Natural killer cell treated with Interleukin-12 subunit alpha and Interleukin-12 subunit beta and Interleukin-15 and Interleukin-18, amount 100 ng/mL, for 72 hours (primary cell): ENCODE measurements at regions not wholly inside any gene's neighbourhood (a gene's known extent, or its start where the extent isn't known, plus 50 kb on each side); places are given as distances from the start of the nearest gene placed in this dataset.
A peak's percentile ranks its signal among the peaks of the same experiment; 100 is the strongest.

Experiments
- ATAC-seq, 2 donors: fragments of 150-1000 bp; cut with Tn5 transposase in 1 of 2; sonication (Bioruptor Pico), chemical (Tn5 transposase) in 1 of 2; 2 replicates each; pipeline ENCODE4 v1.10.0; 2021
- DNase-seq: peaks from one replicate; pipeline ENCODE4 v3.0.0; 2022; ENCODE audit warnings: low spot score
- H3K27ac Mint-ChIP-seq, 2 donors: 1 replicate in 1 of 2; 2 replicates in 1 of 2; pipeline ENCODE4 v1.8.0; 2022; ENCODE audit warnings: mixed read lengths in 2 of 2, mild to moderate bottlenecking in 1 of 2, moderate library complexity in 1 of 2
- H3K27me3 Mint-ChIP-seq, 2 donors: 1 replicate in 1 of 2; 2 replicates in 1 of 2; pipeline ENCODE4 v1.8.0; 2022; ENCODE audit warnings: mixed read lengths in 2 of 2
- H3K36me3 Mint-ChIP-seq: one replicate; pipeline ENCODE4 v1.8.0; 2022; ENCODE audit warnings: mixed read lengths
- H3K4me1 Mint-ChIP-seq, 2 donors: 1 replicate in 1 of 2; 2 replicates in 1 of 2; pipeline ENCODE4 v1.8.0; 2022; ENCODE audit warnings: low read depth in 2 of 2, mixed read lengths in 2 of 2, mild to moderate bottlenecking in 1 of 2
- H3K4me3 Mint-ChIP-seq: one replicate; pipeline ENCODE4 v1.8.0; 2022; ENCODE audit warnings: mixed read lengths
- H3K9me3 Mint-ChIP-seq: 2 replicates; pipeline ENCODE4 v1.8.0; 2022; ENCODE audit warnings: mixed read lengths

DNA sequence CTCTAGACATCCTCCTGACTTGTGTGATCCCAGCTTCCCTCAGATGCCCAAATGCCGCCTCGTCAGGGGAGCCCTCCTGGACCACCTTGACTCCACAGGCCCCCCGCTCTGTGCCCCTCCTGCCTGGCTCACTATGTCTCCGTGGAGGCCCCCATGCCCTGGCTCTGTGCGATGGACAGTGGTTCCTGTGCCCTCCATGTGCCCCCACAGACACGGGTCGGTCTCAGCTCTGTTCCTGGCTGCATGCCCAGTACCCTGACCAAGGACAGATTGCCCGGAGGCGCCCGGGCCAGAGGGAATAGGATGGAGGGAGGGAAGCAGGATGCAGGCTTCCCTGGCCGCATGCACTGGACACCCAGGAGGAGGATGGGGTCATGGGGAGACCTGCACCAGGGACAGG is 1274.6 kb downstream of the BRD1 start:
- Mint-ChIP-seq H3K27ac (no peak overlapping the region), H3K9me3 (no peaks in the 10 kb centered on the region), H3K36me3 (no peaks in the 10 kb centered on the region), H3K4me3 (no peak overlapping the region), H3K27me3 (no peaks in the 10 kb centered on the region), H3K4me1 (no peaks in the 10 kb centered on the region)
- DNase-seq (no peak), ATAC-seq (peak in 1 of 2 donors; percentile 11)

DNA sequence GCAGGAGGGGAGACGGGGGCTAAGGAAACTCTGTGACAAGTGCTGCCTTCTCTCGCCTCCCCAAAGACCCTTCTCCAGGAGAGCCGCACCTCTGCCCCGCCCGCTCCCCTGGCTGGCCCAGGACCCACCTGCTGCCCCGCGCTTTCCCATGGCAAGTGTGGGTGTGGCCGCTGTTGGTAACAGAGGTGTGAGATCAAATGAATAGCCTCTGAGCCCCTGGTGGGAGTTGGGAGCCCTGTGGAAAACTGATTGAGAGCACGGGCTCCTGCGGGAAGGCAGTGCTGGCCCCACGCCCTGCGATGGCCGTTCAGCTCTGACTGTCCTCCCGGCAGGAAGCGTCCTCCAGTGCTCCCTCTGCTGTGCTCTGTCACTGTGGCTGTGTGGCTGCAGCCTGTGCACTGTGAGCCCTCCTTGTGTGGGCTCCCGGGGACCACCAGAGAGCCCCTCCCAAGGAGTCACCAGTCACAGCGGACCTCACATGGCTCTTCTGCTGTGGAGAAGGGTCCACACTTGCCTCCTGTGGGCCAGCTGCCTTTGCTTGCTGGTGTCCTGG is 1275.9 kb downstream of the BRD1 start:
- Mint-ChIP-seq H3K36me3 (no peaks in the 10 kb centered on the region), H3K4me1 (no peaks in the 10 kb centered on the region), H3K27ac (no peak overlapping the region)

DNA sequence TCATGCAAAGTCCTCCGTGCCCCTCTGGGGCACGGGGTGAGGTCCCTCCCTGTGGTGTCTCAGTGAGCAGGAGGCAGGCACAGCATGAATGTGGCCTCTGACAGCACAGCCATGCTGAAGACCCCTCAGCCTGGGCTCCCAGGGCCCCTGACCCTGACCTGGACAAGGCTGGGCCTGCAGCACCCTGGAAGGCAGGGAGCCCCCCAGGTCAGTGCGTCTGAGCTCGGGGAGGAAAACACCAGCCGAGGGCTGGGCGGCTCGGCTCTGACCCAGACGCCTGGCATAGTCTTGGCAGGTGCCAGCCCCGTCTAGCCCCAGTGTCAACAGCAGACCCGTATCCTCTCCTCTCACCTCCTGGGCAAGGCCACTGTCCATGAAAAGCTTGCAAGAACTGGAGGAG is 1276.6 kb downstream of the BRD1 start:
- H3K36me3 Mint-ChIP-seq = no peaks in the 10 kb centered on the region
- no peaks in the 10 kb centered on the region for H3K9me3 Mint-ChIP-seq
- DNase-seq = no peak
- ATAC-seq = peak in 1 of 2 donors; percentile 17
- no peak overlapping the region for H3K4me3 Mint-ChIP-seq
- no peaks in the 10 kb centered on the region for H3K27me3 Mint-ChIP-seq
- no peak overlapping the region for H3K27ac Mint-ChIP-seq
- H3K4me1 Mint-ChIP-seq = no peaks in the 10 kb centered on the region

More for the DNA sequence above, 1275.9 kb downstream of the BRD1 start:
- ATAC-seq (no peak), DNase-seq (no peak)
- no peak overlapping the region for H3K4me3 Mint-ChIP-seq
- no peaks in the 10 kb centered on the region for H3K9me3 Mint-ChIP-seq
- no peaks in the 10 kb centered on the region for H3K27me3 Mint-ChIP-seq

DNA sequence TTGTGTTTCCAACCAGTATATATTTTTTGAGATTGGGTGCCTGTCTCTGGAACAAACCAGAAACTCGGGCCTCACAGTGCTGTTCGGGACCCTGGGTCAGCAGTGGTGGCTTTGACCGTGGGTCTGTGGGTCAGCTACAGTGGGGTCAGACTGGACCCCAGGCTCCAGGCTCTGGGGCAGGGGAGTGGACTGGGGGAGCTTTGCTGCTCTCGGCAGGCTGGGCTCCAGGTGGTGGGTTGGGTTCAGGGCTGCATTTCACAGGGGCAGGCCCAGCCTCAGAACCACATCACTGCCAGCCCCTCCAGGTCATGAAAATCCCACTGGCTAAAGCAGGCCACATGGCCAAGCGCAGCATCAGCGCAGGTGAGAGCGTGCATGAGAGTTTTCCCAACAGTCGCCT is 1279.3 kb downstream of the BRD1 start:
- H3K4me3 Mint-ChIP-seq = no peak overlapping the region

DNA sequence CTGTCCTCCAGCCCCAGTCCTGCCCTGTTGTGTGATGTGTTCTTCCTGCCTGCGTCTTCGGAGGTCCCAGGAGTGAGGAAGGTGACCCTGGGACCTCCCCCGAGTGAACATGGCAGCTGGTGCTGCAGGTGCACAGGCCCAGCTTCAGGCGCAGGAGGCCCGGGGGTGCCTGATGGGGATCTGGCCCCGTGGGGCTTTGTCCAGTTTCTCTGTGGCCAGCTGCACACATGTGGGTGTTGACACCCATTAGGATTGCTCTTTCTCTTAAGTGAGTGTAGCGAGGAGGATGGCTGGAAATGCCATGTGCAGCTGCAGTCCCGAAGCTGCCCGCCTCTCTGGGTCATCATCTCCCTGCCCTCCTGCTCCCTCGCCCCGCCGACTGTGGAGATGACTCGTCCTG is 1279.7 kb downstream of the BRD1 start:
- ATAC-seq = no peak
- Mint-ChIP-seq H3K4me1 (no peaks in the 10 kb centered on the region), H3K27ac (no peak overlapping the region), H3K4me3 (no peak overlapping the region), H3K27me3 (no peaks in the 10 kb centered on the region), H3K36me3 (no peaks in the 10 kb centered on the region), H3K9me3 (no peaks in the 10 kb centered on the region)
- DNase-seq = no peak

More for the DNA sequence above, 1279.3 kb downstream of the BRD1 start:
- Mint-ChIP-seq H3K27me3 (no peaks in the 10 kb centered on the region), H3K36me3 (no peaks in the 10 kb centered on the region), H3K4me1 (no peaks in the 10 kb centered on the region), H3K27ac (no peak overlapping the region), H3K9me3 (no peaks in the 10 kb centered on the region)
- DNase-seq (no peak), ATAC-seq (no peak)

DNA sequence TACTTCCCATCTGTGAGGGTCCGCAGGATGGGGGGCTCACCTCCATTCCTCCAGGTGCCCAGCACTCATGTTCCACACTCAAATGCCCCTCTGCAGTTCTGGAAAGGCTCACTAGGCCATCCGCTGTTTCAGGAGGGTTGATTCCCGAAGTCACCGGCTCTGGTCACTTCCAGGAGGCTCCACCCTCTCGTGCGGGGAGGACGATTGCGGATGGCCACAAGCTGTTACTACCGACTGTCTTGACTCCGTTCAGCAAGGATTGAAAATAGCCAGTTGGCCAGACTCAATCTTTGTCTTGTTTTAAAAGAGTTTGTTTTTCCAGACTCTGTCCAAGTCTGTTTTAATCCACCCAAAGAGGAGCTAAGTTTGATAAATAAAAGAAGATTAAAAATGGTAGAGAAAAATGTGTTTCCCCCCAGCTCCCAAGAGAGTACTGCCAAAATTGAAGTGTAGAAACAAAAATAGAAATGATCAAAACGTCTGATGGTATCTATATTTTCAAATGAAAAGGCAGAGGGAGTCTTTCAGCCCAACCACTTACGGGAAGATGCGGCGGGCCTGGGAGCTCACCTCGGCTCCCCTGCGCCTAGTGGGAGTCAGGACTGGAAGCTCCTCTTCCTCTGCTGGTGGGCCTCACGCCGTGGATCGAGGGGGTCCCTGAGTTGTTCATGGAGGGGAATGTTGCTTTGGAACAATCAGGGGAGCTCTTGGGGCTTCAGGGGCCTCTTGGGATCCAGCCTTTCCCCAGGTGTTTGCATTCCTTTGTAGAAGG is 1280.8 kb downstream of the BRD1 start:
- no peak overlapping the region for H3K27ac Mint-ChIP-seq
- no peaks in the 10 kb centered on the region for H3K36me3 Mint-ChIP-seq
- no peaks in the 10 kb centered on the region for H3K4me1 Mint-ChIP-seq

DNA sequence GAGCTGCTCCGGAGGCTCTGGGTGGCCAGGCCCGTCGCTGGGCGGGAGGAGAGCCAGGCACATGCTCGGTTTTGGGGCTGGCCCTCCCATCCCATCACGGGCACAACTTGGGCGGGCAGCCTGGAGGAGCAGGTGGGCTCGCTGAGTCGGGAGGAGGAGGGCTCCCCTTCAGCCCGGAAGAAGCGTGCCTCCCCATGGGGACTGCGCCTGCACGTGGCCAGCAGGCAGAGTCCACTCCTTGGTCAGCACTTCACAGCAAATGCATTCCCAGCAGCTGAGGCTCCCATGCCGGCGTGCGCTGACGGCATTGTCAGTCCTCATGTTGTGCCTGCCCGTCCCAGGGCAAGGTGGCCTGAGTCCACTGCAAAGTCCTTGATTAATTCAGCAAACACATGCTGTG is 1281.7 kb downstream of the BRD1 start:
- Mint-ChIP-seq H3K27ac (no peak overlapping the region), H3K36me3 (no peaks in the 10 kb centered on the region), H3K27me3 (no peaks in the 10 kb centered on the region), H3K4me1 (no peaks in the 10 kb centered on the region), H3K4me3 (no peak overlapping the region), H3K9me3 (no peaks in the 10 kb centered on the region)
- DNase-seq (no peak), ATAC-seq (no peak)

More for the DNA sequence above, 1280.8 kb downstream of the BRD1 start:
- DNase-seq (no peak), ATAC-seq (no peak)
- Mint-ChIP-seq H3K4me3 (no peak overlapping the region), H3K9me3 (no peaks in the 10 kb centered on the region), H3K27me3 (no peaks in the 10 kb centered on the region)

DNA sequence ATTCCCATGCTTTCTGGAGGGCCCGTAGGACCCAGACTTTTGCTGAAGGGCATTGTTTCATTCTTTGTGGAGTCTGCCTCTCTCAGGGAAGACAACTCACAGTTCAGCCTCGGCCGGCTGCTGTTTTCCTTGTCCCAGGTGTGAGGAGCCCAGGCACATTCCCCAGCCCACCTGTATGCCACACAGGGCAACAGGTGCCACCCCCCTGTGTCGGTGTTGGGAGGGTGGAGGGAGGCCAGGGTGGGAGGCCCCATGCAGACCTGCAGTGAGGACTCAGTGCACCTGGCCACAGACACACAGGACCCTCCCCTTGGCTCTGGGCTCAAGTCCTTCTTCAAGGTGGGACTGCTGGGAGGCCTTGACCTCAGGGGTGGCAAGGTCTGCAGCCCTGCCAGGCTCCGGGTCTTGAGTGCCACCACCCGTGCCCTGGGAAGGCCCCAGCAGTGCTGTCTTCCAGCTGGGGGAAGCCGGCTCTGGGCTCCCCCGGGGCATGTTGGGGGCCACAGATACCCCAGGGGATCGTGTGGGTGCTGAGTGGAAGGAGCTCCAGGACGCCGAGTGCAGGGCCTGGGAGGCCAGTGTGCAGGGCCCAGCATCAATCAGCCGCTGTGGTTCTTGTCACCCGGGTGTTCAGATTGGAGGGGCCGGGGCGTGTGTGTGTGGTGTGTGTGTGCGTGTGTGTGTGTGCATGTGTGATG is 1286.1 kb downstream of the BRD1 start:
- ATAC-seq = no peak
- no peaks in the 10 kb centered on the region for H3K36me3 Mint-ChIP-seq
- H3K9me3 Mint-ChIP-seq = no peaks in the 10 kb centered on the region
- H3K27ac Mint-ChIP-seq = no peak overlapping the region
- DNase-seq = no peak
- H3K27me3 Mint-ChIP-seq = no peaks in the 10 kb centered on the region
- no peak overlapping the region for H3K4me3 Mint-ChIP-seq
- no peaks in the 10 kb centered on the region for H3K4me1 Mint-ChIP-seq

DNA sequence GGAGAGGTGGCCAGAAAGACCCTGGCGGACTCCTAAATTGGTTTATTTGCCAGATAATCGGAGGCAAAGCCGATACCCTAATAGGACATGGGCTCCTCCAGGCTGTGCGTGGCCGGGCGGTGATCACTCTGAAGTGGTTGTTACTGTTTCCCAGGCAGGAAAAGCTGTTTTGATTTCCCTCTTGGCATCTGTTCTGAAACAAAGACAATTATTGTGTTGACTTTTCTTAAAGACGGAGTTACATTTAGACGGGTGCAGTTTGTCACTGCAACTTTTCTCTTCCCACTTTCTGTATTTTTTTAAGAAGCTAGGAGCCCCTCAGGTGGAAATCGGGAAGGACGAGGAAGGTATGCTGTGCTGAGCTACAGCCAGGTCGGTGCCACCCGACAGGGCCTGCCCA is 1288.4 kb downstream of the BRD1 start:
- Mint-ChIP-seq H3K9me3 (no peaks in the 10 kb centered on the region), H3K4me1 (no peaks in the 10 kb centered on the region), H3K4me3 (no peak overlapping the region), H3K36me3 (no peaks in the 10 kb centered on the region), H3K27ac (no peak overlapping the region), H3K27me3 (no peaks in the 10 kb centered on the region)
- ATAC-seq (no peak), DNase-seq (no peak)

DNA sequence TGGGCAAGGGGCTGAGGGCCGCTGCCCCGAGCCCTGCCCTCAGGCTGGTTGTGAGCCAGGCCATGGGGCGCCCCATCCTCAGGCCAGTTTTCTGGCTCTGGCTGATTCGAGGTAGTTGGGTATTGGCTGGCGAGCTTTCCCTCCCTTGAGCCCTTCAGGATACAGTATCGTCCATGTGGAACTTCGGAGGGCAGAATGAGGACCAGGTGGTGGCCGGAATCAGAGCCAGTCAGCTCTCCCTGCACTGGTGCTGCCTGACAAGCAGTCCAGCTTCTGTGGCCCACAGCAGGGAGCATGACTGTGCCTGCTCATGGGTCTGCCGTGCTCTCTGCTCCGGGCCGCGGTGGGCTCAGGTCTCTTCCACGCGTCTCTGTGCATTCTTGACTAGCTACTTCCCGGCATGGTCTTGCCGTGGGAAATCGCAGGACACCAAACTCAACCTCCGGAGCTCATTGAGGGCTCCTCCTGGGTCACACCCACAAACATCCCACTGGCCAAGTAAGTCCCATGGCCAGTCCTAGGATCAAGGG is 1289.3 kb downstream of the BRD1 start:
- Mint-ChIP-seq H3K36me3 (no peaks in the 10 kb centered on the region), H3K9me3 (no peaks in the 10 kb centered on the region), H3K27ac (no peak overlapping the region), H3K27me3 (no peaks in the 10 kb centered on the region), H3K4me1 (no peaks in the 10 kb centered on the region), H3K4me3 (no peak overlapping the region)
- DNase-seq (no peak), ATAC-seq (no peak)

DNA sequence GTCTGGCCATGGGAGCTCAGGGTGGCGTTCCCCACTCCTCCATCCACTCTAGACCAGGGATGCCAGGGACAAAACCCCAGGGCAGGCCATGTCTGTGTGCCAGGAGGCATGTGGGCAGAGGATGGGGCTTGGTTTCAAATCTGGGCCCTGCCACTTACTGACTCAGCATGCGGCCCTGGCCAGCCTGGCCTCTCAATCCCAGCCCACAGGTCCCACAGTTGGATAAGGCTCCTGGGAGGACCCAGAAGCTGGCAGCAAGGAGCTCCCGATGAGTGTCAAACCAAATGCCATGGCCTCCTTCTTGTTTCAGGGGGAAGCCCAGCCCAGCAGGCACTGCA is 1290.4 kb downstream of the BRD1 start:
- H3K4me1 Mint-ChIP-seq = no peaks in the 10 kb centered on the region
- H3K27ac Mint-ChIP-seq = no peak overlapping the region
- H3K9me3 Mint-ChIP-seq = no peaks in the 10 kb centered on the region
- DNase-seq = no peak
- no peak overlapping the region for H3K4me3 Mint-ChIP-seq
- H3K36me3 Mint-ChIP-seq = no peaks in the 10 kb centered on the region
- ATAC-seq = no peak
- H3K27me3 Mint-ChIP-seq = no peaks in the 10 kb centered on the region

DNA sequence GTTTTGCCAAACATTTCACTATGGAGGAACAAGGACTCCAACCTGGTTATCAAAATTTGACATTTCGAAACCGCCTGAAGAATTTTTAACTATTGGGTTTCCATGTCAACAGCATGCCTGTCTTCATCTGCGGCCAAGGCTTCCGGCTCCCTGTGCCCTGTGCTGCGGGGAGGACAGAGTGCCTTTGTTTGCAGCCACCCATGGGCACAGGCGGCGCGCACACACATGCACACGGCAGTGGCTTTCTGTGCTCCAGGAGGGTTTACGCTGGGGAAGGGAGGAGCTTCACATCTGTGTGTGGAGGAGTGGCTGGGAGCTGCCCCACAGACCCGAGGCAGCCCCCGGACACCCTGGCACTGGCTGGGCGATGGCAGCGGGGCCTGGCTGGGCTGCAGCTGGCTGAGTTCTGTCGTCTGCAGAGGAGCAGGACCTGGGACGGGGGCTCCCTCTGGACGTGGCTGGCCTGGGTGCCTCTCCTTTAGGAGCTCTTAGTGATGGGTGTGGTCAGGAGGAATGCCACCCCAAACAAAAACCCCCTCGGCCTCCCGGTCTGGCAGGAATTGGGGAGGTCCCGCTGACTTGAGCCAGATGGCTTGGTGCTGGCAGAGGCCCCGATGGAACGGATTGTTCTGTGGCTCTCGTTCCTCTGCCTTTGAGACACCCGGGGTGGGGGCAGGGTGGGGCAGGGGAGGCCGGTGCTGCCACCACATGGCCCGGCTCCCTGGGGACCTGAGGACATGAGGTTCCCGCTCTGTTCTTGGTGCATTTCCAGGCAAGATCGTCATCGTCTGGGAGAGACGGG is 1290.9 kb downstream of the BRD1 start:
- no peaks in the 10 kb centered on the region for H3K27me3 Mint-ChIP-seq
- DNase-seq (no peak), ATAC-seq (no peak)

DNA sequence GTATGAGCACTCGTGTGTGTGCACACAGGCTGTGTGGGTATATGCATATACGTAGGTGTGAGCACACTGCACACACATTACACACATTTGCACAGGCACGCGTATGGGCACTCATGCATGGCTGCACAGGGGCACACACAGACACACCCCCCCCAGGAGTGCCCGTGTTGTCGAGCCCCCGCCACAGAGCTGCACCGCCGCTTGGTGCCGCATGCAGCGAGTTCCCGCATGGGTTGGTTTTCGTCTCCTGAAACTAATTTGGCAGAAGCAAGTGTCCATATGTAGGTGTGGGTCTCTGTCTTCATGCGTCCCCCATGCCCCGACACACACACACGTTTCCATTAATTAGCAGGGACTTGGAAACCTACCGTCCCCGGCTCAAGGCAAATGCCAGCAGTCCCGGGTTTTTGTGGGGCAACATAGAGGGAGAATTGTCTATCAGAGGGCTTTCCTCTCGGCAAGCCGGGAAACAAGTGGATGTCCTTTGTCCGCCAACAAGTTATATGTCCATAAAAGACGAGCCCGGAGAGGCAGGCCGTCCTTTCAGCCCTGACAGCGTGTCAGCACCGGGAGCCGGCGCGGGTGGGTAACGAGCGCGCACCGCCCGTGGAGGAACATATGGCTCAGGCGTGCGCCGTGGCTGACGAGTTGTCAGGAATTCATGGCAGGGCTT is 1291.7 kb downstream of the BRD1 start:
- no peak overlapping the region for H3K27ac Mint-ChIP-seq
- no peaks in the 10 kb centered on the region for H3K36me3 Mint-ChIP-seq
- H3K4me3 Mint-ChIP-seq = no peak overlapping the region
- H3K27me3 Mint-ChIP-seq = no peaks in the 10 kb centered on the region
- H3K4me1 Mint-ChIP-seq = no peaks in the 10 kb centered on the region
- DNase-seq = no peak
- ATAC-seq = no peak
- no peaks in the 10 kb centered on the region for H3K9me3 Mint-ChIP-seq

More for the DNA sequence above, 1290.9 kb downstream of the BRD1 start:
- Mint-ChIP-seq H3K36me3 (no peaks in the 10 kb centered on the region), H3K4me1 (no peaks in the 10 kb centered on the region), H3K27ac (no peak overlapping the region), H3K4me3 (no peak overlapping the region), H3K9me3 (no peaks in the 10 kb centered on the region)
